ENCODE measurements at regions not wholly inside any gene's neighbourhood (a gene's known extent, or its start where the extent isn't known, plus 50 kb on each side); places are given as distances from the start of the nearest gene placed in this dataset.

GRCh38 chr6:153781306-153781705 is 257.7 kb upstream of the OPRM1 start:
- TF ChIP-seq POLR2A (IDR thresholded peaks at IDR 0.05), result no peak
- TF ChIP-seq CTCF (IDR thresholded peaks at IDR 0.05), result no peak
- TF ChIP-seq POLR2AphosphoS5 (IDR thresholded peaks at IDR 0.05), result no peak
- TF ChIP-seq EP300 (IDR thresholded peaks at IDR 0.05), result no peak
